ENCODE measurements at regions not wholly inside any gene's neighbourhood (a gene's known extent, or its start where the extent isn't known, plus 50 kb on each side); places are given as distances from the start of the nearest gene placed in this dataset.
A peak's percentile ranks its signal among the peaks of the same experiment; 100 is the strongest.

DNA sequence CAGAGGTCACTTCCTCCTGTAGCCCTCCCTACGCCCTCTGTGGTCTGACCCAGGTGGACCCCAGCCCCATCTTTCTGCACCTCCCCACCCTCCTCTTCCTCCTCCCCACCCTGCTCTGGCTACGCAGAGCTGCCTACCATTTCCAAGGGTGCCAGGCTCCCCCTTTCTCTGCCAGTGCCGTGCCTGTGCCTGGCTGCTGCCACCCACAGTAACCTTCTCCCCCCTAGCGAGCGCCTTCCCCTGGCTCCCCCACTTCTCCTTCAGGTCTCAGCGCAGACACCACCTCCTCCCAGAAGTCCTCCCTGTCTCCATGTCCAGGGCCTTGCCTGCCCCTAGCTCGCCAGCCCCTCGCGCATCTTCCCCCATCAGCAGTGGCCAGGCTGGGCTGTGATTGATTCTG, 471.5 kb downstream of the PTPRU start:
- DNase-seq: no peak

DNA sequence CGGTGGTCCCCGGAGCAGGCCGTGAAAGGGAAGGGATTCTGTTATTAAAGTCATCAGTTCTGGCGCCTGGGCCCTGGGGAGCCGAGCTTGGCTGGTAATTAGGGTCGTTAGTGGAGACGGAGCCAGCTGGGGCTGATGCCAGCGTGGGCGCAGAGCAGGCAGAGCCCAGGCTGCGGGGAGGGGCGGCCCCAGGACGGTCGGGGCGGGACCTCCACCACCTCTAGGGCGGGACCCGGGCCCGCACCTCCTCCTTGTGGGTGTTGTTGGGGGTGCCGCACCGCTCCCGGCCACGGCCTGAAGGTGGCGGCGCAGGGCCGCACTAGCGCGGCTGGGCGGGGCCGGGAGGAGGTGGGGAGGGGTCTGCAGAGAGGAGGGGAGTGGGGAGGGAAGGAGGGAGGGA, 470.6 kb downstream of the PTPRU start:
- DNase-seq: peak; percentile 22 to 59

DNA sequence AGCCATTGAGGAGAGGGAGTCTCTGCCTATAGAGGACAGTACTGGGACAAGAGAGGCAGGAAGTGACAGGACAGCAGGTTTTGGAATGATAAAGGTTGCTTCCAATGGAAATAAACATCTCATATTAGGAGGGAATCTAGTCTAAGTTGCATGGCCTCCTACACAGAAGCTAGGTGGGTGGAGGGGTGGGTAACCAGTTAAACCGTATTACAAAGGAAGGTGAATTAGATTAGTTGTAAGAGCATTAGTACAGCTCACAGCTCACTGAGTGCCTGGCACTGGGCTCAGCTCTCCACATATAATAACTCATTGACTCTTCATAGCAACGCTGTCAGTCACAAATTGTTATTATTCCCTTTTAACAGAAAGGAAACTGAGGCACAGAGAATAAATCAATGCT, 468.1 kb downstream of the PTPRU start:
- no peak for DNase-seq

DNA sequence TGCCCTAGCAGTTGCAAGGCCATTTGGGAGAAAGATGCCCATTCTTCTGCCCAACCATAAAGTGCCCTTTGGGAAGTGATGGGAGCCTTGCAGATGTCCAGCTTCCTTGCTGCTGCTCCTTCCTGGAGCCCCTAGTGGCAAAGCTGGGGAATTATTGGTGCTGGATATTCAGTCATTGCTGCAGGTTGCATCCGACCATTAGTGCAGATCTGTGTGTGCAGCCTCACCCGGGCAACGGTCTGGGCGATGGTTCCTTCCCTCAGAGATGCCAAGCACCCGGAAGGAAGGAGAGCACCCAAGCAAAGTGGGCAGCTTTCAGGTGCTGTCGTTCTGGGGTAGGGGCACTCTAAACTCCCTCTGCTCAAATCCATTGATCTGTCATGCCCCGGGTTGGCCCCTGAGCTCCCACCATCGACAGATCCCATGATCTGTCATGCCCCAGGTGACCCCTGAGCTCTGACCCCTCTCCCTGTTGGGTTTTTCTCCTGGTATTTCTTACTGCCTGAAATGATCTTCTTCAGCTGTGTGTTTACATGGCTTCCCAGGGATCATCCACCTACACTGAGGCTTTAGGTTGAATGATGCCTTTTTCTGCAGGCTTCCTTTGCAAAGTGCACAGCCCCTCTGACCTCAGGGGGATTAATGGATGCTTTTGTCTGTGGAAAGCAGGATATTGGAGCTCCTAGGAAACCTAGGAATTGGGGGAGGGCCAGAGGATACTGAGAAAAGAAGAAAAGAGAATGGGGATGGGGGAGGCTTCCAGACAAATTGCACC, 467.5 kb downstream of the PTPRU start:
- no peak for DNase-seq

DNA sequence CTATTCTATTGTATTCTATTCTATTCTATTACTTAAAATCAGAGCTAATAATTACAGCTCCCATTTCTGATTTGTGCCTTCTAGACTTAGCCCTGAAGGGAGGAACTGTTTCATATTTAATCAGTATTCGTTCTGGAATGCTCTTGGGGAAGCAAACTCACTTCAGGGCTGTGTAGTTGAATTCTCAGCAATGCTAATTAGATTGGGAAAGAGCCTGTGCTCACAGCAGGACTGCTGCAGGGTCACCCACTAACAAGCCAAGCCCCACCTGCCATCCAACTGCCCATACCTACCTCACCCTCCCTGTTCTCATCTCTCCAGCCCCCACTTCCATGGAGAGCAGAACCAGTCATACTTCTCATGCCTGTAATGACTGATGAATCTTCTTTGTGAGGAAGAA, 464.2 kb downstream of the PTPRU start:
- no peak for DNase-seq

DNA sequence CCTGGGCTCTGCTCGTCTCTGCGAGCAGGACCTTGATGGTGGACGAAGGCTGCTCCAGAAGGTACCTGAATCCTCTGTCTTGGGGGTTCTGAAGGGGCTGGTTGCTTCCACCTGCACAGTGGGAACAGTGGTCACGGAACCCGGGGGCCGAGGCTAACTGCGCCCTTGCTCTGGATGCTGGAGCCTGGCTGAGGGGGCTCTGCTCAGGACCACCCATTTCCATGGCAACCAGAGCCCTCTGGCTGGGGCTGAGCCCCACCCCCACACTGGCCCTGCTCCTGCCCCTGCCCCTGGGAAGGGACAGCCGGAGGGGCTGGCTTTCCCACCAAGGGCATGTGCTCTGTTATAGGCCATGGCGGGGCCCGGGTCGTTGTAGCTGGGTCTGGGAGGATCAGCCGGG, 462.3 kb downstream of the PTPRU start:
- DNase-seq: no peak

DNA sequence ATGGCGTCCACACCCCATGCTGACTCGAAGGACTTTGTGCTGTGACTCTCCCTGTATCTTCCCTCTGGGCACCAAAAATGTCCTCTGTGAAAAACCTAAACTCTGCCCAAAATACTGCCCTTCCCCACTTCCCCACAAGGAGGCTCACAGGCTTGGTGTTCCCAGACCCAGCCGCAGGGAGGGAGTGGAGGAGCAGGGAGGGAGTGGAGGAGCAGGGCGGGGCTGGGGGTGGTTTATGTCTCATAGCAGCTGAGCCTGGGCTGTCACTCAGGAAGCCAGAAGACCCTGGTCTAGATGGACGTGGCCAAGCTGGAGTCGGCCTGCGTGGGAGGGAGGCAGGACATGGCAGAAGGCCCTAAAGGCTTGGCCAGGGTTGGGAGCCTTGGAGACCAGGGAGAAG, 461.7 kb downstream of the PTPRU start:
- DNase-seq: no peak

DNA sequence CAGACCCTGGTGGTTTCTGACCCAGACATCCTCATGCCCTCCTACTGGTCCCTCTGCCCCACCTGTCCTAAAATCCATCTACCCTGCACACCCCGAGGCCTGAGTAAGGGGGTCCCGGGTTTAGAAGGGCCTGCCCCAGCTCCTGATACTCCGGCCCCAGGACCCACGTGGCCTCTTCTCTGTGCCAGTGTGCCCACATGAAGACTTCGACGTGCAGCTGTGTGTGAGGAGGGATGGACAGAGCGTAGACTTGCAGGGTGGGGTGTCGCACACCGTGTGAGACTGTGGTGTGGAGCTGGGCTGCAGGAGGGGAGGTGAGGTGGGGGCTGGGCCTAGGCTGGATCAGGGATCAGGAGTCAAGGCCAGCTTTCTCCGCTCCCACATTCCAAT, 461.1 kb downstream of the PTPRU start:
- no peak for DNase-seq

DNA sequence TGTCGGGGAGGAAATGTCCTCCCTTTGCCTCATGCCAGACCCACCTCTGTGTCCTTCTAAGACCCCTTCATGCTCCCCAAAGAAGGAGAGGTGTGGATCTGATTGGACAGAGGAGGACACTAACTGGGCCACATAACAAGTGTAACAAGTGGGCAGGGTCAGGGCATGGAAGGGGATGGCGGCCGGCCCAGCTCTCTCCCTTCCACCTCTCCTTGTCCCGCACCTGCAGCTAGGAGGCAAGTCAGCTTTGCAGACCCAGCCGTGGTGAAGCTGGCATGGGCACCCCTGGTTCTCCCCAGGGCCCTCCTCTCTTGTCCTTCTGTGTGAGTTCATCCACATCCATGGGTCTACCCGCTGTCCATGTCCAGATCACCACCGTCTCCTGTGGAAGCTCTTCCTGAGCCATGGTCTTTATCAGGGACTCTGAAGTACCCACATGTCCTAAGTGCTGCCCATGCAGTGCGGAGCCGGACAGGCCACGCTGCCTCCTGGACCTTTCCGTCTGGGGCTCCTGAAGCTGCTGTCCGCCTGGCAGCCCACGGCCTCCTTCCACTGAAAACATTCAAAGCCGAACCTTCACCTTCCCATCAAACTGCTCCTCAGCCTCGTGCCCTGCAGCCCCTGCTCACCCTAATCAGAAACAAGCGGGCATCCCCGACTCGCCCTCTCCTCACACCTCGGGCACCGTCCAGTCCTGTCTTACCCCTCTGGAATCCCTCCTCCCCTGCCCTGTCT, 460.5 kb downstream of the PTPRU start:
- no peak for DNase-seq

DNA sequence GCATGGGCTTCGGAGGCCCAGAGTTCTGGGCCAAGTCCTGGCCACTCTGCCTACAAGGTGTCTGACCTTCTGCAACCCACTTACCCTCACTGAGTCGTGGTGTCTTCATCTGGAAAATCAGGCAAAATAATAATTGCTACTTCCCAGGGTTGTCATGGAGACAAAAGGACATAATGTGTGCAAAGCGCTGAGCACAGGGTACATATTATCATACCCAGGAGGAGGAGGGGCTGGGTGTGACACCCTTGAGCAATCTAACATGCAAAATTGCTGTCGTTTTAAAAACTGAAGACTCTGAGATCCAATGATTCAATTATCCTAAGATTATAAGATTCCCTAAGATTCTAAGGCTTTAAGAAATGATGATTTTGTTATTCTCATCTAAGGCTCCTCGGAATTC, 459.5 kb downstream of the PTPRU start:
- DNase-seq: no peak

DNA sequence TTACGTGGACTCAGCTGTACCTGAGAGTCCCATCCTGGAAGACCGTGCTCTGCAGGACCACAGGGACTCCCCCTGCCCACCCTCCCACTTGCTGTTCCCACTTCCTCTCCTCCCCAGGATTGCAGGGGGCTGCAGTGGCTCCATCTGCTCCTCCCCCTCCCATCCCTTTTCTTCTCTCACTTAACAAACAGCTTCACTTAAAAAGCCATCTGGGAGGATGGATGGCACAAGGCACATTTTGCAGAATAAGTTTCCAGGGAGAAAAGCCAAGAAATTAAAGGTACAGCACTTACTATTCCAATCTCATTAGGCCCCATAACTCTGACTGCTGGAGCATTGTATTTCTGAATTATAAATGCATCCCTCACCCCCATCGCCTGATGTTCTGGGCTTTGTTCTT, 458.7 kb downstream of the PTPRU start:
- no peak for DNase-seq

DNA sequence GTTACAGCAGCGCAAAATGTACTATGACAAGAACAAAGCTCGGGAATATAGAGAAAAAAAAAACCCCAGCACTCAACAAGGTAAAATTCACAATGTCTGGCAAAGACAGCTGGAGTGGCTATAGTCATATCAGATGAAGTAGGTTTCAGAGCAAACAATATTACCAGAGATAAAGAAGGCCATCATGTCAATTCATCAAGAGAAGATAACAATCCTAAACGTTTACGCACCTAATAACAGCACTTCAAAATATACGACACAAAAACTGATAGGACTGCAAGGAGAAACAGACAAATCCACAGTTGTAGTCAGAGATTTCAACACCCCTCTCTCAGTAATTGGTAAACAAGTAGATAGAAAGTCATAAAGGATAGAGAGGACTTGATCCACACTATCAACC, 455.2 kb downstream of the PTPRU start:
- DNase-seq: no peak

DNA sequence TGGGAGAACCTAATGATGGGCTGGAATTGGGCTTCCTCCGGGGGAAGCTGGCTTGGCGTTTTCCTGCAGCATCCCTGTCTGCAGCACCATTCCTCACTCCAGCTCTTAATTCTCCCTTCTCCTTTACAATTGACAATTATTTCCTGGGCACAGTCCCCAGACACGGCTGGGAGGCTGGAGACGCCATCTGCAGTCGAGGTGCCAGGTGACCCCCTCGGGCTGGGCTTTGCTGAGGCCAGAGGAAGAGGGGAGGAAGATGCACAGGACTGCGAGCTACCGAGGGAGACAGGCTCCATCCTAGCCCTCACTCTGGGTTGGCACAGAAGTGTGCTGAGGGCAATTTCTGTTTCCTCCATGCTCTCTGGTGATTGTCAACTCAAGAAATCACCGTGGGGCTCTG, 453.8 kb downstream of the PTPRU start:
- DNase-seq: no peak

DNA sequence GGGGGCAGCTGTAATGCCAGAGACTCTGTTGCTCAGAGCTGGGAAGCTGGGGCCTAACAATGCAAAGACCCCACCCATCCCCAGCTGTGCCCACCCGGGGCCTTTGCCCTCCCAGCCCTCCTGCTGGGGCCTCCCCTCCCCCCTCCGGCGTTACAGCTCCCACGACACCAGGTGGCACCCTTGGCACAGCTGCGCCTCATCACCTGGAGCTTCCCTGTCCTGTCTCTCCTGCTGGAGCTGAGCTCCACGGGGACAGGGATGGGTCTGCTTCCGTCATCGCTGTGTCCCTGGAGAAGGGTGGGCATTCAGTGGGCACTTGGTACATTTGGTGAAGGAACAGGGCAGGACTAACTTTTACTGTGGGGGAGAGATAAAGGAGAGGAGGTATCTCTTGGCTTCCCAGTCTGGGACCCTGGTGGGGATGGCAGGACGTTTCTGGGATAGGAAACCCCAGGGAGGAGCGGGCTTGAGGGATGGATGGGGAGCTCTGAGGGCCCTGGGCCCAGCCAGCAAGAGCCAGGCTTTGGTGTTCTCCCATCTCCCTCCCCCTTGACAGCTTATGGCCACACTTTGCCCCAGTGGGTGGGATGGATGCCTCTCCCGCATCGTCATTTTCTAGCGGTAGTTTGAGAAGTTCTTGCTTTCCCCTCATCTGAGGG, 453.2 kb downstream of the PTPRU start:
- no peak for DNase-seq

DNA sequence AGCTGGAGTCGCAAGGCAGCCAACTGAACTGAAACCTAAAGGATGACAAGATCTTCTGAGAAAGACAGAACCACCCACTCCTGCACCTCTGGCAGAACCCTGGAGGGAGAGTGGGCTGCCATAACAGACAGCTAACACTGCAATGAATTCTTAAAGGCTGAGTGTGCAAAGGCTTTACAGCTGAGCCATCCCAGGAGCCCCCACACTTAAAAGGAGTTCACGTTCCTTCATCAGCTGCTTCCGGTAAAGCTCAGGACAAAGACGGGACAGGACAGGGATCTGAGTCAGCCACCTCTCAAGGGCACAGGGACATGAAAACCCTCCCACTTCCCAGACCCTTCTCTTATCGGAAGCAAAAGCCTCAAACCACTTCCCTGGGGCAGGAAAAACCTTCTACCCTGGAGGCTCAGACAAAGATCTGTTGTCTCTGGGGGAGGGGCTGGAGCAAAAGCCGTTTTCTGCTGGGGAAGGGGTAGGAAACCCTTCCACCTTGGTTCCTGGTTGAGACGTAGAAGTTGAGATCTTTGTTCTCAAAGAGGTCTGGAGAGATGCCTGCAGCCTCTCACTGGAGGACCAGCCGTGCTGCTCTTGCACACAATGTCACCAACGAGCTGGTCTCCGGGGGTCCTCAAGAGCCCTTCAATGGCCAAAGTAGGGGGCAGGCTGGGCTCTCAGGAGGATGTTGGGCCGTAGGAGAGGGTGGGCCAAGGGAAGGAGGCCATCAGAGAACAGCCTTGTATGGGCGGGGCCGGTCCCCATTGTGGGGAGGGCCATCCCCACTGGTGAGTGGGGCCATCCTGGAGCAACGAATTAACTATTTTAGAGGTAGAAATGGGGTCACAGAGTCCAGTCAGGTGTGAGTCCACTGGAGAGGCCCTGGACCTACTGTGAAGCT, 452.4 kb downstream of the PTPRU start:
- peak in 1 of 2 donors; percentile 12 for DNase-seq

DNA sequence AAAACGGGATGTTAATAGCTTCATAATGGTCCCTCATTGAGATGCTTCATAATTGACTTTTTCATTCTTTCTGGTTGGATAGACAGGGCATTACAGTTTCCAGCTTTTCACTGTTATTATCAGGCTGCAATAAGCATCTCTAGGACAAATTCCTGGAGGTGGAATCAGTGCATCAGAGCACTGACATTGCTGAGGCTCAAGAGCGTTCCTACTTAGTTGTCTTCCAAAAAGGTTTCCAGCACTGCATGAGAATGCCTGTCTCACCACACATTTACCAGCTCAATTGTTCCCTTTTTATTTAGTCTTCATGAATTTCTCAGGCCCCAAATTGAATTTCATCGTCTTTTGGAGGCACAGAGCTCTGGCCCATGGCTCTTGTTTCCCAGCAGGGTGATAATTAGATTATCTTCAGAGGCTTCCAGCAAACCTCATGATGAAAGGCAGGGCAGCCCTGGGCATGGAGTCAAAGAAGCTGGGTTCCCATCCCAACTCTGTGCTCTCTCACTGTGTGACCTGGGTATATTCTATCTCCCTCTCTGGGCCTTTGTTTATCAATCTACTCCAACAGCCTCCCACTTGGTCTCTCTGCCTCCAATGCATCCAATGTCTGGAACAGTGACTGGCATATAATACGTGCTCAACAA, 451.4 kb downstream of the PTPRU start:
- DNase-seq: no peak

DNA sequence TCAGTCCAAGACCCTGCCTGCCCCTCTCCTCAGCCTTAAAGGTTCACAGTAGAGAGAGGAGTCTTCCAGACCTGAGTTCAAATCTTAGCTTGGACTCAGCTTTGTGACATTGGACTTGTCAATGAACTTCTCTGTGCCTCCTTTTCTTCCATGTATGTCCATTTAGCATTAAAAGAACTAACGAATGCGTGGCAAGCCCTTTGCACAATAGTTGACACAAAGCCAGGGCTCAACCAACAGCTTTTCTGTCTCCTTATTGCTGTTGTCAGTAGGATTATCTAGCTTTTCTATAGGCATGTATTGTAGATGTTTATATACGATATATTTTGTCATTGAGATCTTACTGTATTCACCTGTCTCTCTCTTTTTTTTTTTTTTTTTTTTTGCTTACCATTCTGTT, 450.8 kb downstream of the PTPRU start:
- DNase-seq: no peak

DNA sequence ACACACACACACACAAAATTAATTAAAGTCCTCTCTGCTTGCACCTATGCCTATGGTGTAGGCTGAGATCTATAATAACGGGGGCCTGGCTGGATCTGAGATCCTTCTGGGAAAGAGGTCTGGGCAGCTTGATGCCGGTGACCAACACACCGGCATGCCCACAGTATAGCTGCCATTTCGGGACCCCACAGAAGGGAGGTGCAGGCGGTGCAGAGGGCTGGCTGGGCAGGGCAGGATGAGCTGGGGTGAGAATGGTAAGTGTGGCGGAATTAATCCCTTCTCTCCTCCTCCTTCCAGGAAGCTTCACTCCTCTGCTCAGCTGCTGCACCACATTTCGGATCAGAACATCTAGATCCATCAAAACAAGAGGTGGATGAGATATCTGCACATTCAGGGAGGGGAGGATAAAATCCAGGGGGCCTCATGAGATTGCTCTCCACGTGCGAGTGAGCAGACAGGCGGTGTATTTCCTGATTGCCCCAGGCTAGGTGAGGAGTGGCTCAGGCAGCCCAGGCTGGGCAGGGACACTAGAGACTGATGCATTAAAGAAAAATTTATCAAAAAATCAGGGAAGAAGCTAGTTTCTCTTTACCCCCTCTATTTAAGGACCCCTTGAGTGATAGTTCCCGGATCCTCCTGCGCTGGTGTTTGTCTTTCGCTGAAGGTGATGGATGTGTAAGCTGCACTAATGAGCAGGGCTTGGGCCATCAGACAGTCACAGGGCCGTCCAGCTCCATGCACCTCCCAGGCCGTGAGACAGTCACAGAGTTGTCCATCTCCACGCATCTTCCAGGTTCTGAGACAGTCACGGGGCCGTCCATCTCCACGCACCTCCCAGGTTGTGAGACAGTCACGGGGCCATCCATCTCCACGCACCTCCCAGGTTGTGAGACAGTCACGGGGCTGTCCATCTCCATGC, 449.9 kb downstream of the PTPRU start:
- DNase-seq: no peak

DNA sequence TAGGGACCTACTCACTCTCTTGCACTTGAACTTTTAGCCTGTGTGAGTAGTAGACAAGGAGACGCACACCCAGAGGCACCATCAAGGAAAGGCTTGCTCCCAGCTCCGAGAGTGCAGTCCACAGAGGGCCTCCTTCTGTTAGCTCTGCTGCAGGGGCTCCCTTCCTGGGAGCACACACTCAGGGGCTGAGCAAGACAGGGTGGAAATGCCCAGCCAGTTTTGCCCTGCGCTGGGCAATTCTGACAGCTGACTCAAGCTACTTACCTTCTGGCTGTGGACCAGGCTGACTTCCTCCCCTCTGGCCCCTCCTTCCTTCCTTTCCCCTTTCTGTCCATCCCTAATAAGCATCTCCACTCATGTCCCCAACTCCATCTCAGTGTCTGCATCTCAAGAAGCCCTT, 449.1 kb downstream of the PTPRU start:
- DNase-seq: peak in 1 of 2 donors; percentile 5

DNA sequence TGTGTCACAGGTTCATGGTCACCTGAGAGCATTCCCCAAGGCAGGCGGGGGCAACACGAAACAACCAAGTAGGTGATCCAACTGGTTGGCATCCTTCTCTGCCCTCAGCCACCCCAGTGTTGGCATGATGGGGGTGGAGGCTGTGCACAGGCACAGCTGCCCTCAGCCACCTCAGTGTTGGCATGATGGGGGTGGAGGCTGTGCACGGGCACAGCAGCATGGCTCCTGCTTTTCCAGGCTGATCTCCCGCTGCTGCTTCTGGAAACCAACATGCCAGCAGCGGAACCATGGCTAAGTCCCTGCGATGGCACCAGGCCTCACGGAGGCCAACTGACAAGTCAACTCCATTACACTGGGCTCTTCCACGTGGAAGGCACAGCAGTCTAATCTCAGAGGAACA, 447.8 kb downstream of the PTPRU start:
- peak in 1 of 2 donors; percentile 3 for DNase-seq

DNA sequence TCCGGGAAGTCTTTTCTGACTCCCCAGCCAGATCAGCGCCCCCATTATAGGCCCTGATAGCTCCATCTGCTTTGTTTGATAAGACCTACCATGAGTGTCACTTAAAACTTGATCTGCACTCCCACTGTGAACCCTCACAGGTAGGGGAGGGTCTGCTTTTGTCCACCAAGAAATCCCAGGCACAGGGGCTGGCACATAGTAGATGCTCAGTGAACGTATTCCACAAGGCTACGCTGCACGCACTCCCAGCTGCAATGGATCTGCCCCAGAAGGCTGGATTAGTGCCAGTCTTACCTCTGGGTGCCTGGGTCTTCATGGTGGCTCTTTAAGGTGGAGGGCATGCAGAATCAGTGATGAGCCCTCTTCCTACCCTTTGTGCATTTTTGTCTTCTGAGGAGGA, 447.1 kb downstream of the PTPRU start:
- DNase-seq: peak in 1 of 2 donors; percentile 4
